HepG2 (cell line): ENCODE measurements at regions not wholly inside any gene's neighbourhood (a gene's known extent, or its start where the extent isn't known, plus 50 kb on each side); places are given as distances from the start of the nearest gene placed in this dataset.

ENCODE experiments used
- ATAC-seq: fragments of 200-7000 bp; cut with Tn5 transposase; 3 replicates; pipeline ENCODE4 v1.9.1; 2020; ENCODE audit warnings: mild to moderate bottlenecking, moderate library complexity
- BruUV-seq: library from RNA; stranded (reverse); fragments of 400-500 nt; replicated peaks from 2 replicates; lab custom pipeline; 2021; lab: Mats Ljungman, UMichigan
- CTCF ChIA-PET: fragments of 300-600 bp; formaldehyde crosslinking; extraction: SDS; loops from one replicate; lab custom pipeline; 2021; ENCODE audit warnings: low total read pairs, inconsistent platforms, low intra/inter-chr PET ratio; lab: Yijun Ruan, JAX
- POLR2A ChIA-PET: fragments of 350-600 bp; sonication (Branson Sonifier 250); formaldehyde crosslinking; loops from one replicate; lab custom pipeline; 2020; ENCODE audit warnings: antibody characterized with exemption, inconsistent platforms; lab: Yijun Ruan, JAX
- DNase-seq: peaks from one replicate; pipeline ENCODE4 v3.0.0-alpha.2; 2015; ENCODE audit warnings: low spot score
- FAIRE-seq: peaks from 3 replicates; lab custom pipeline; 2011; peaks lifted over from hg19 to GRCh38; lab: Jason Lieb, UNC
- H2AFZ ChIP-seq: one replicate; pipeline ENCODE4 v1.6.1; 2011; ENCODE audit warnings: low read length, inconsistent platforms
- H3K27ac ChIP-seq: fragments of 300-600 bp; 3 replicates; pipeline ENCODE4 v1.8.0; 2011; ENCODE audit warnings: mixed run types, mild to moderate bottlenecking, mixed read lengths, low read length, inconsistent platforms; ENCODE audit not compliant: insufficient read depth; ENCODE audit errors: extremely low read length
- H3K27me3 ChIP-seq, 2 experiments: fragments of 200-600 bp in 1 of 2; 2 replicates in 1 of 2; 3 replicates in 1 of 2; pipeline versions ENCODE4 v1.6.0 to v1.8.0; 2011; ENCODE audit warnings: low read length in 2 of 2, mild to moderate bottlenecking in 2 of 2, moderate library complexity in 2 of 2, inconsistent platforms in 1 of 2; ENCODE audit not compliant: insufficient read depth in 2 of 2, control insufficient read depth in 1 of 2
- H3K36me3 ChIP-seq, 2 experiments: fragments of 200-600 bp in 1 of 2; replicated peaks in 1 of 2; 2 replicates in 1 of 2; 3 replicates in 1 of 2; pipeline versions ENCODE4 v1.5.1 to v1.8.0; 2011; ENCODE audit warnings: low read length in 2 of 2, inconsistent platforms in 1 of 2; ENCODE audit not compliant: insufficient read depth in 2 of 2, control insufficient read depth in 1 of 2
- H3K4me1 ChIP-seq: 2 replicates; pipeline ENCODE4 v1.5.1; 2012; ENCODE audit warnings: low read length, inconsistent platforms; ENCODE audit not compliant: insufficient read depth
- H3K4me2 ChIP-seq: 2 replicates; pipeline ENCODE4 v1.6.0; 2011; ENCODE audit warnings: low read depth, low read length, inconsistent platforms
- H3K4me3 ChIP-seq, 3 experiments: fragments of 200-600 bp in 1 of 3; sonication (generic), shearing (Covaris generic) in 1 of 3; replicated peaks in 1 of 3; 2 replicates each; pipeline ENCODE4 v1.5.1; 2011 to 2016; ENCODE audit warnings: low read length in 3 of 3, inconsistent platforms in 2 of 3, low read depth in 2 of 3, mild to moderate bottlenecking in 2 of 3, control low read depth in 1 of 3, mixed read lengths in 1 of 3; ENCODE audit not compliant: insufficient read depth in 1 of 3
- H3K79me2 ChIP-seq: one replicate; pipeline ENCODE4 v1.6.1; 2011; ENCODE audit warnings: low read length, inconsistent platforms; ENCODE audit not compliant: insufficient read depth
- H3K9ac ChIP-seq: 2 replicates; pipeline ENCODE4 v1.6.0; 2011; ENCODE audit warnings: mild to moderate bottlenecking, low read depth, low read length, inconsistent platforms; ENCODE audit not compliant: insufficient read depth
- H3K9me3 ChIP-seq: 2 replicates; pipeline ENCODE4 v1.5.1; 2012; ENCODE audit warnings: mild to moderate bottlenecking, low read length
- H4K20me1 ChIP-seq: 2 replicates; pipeline ENCODE4 v1.6.0; 2011; ENCODE audit warnings: inconsistent platforms, mild to moderate bottlenecking, low read length, moderate library complexity; ENCODE audit not compliant: insufficient read depth
- PHF8 ChIP-seq: sonication (generic); formaldehyde crosslinking; IDR thresholded peaks from 2 replicates; pipeline ENCODE4 v1.5.0; 2020; ENCODE audit warnings: missing genetic modification reagents
- SALL1 ChIP-seq: sonication (generic); formaldehyde crosslinking; IDR thresholded peaks from 2 replicates; pipeline ENCODE4 v1.8.0; 2022; ENCODE audit warnings: mild to moderate bottlenecking, missing genetic modification reagents
- STAT6 ChIP-seq: sonication (generic); formaldehyde crosslinking; IDR thresholded peaks from 2 replicates; pipeline ENCODE4 v1.4.0; 2020; ENCODE audit warnings: missing genetic modification reagents, mild to moderate bottlenecking, borderline replicate concordance
- ZNF142 ChIP-seq: sonication (generic); formaldehyde crosslinking; IDR thresholded peaks from 2 replicates; pipeline ENCODE4 v1.4.0; 2020; ENCODE audit warnings: missing genetic modification reagents
- ZNF558 ChIP-seq: sonication (generic); formaldehyde crosslinking; IDR thresholded peaks from 2 replicates; pipeline ENCODE4 v1.9.0; 2022; ENCODE audit warnings: mild to moderate bottlenecking, missing genetic modification reagents, borderline replicate concordance
- ZNF709 ChIP-seq: sonication (generic); formaldehyde crosslinking; IDR thresholded peaks from 2 replicates; pipeline ENCODE4 v1.5.0; 2020; ENCODE audit warnings: mild to moderate bottlenecking, missing genetic modification reagents
- WGBS: methylation state at CpG from one replicate; pipeline ENCODE4 v1.1.6; 2017; ENCODE audit warnings: low lambda C conversion rate; 5-methylcytosine and 5-hydroxymethylcytosine counted together
- in situ Hi-C: cut with HindIII; loops from 2 replicates; pipeline ENCODE4 v1.10.0; 2017; ENCODE audit warnings: low pct_unique_long_range_greater_than_20kb; ENCODE audit not compliant: extremely low pct_ligation_motif_present
- intact Hi-C: fragments of 100-400 bp; cut with micrococcal nuclease; formaldehyde crosslinking; loops from one replicate; pipeline ENCODE4 v1.10.0; 2022; ENCODE audit not compliant: unreplicated experiment
- TF ChIP-seq, protein P1 (sequence below): sonication (generic); formaldehyde crosslinking; IDR thresholded peaks from 2 replicates; pipeline ENCODE4 v1.4.0; 2020; ENCODE audit warnings: missing genetic modification reagents

GRCh38 chr18:1751249-1751648, 820.1 kb downstream of the METTL4 start (continued):
- TF ChIP-seq STAT6 (CRISPR knock-in tag) (no peak), ZNF142 (CRISPR knock-in tag) (no peak), ZNF709 (no peak)

- no peak overlapping the region for H3K4me2 ChIP-seq
- H3K9ac ChIP-seq = no peak overlapping the region
- H3K36me3 ChIP-seq = no peaks in the 10 kb centered on the region
- no peak overlapping the region for H3K27ac ChIP-seq
- no peaks in the 10 kb centered on the region for H3K4me1 ChIP-seq
- H4K20me1 ChIP-seq = no peaks in the 10 kb centered on the region
- 1% methylated on average over 3 of the region's 3 CpGs for WGBS
- POLR2A ChIA-PET = no interaction called here
- in situ Hi-C loops (no loop called here), intact Hi-C loops (no loop called here)
- no peak overlapping the region for H2AFZ ChIP-seq
- H3K9me3 ChIP-seq = no peaks in the 10 kb centered on the region
- H3K79me2 ChIP-seq = no peaks in the 10 kb centered on the region
- no peaks in the 10 kb centered on the region; a peak in 1 of 5 replicates for H3K27me3 ChIP-seq
- no peak overlapping the region for H3K4me3 ChIP-seq
- no peak for DNase-seq
- no peak for ATAC-seq
- CTCF ChIA-PET = no interaction called here
- BruUV-seq = no TSS peak
- no peak for FAIRE-seq
- TF ChIP-seq PHF8 (CRISPR knock-in tag) = no peak
- TF ChIP-seq ZNF558 (CRISPR knock-in tag) = no peak
- TF ChIP-seq, protein P1, sequence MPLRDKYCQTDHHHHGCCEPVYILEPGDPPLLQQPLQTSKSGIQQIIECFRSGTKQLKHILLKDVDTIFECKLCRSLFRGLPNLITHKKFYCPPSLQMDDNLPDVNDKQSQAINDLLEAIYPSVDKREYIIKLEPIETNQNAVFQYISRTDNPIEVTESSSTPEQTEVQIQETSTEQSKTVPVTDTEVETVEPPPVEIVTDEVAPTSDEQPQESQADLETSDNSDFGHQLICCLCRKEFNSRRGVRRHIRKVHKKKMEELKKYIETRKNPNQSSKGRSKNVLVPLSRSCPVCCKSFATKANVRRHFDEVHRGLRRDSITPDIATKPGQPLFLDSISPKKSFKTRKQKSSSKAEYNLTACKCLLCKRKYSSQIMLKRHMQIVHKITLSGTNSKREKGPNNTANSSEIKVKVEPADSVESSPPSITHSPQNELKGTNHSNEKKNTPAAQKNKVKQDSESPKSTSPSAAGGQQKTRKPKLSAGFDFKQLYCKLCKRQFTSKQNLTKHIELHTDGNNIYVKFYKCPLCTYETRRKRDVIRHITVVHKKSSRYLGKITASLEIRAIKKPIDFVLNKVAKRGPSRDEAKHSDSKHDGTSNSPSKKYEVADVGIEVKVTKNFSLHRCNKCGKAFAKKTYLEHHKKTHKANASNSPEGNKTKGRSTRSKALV = no peak
- TF ChIP-seq SALL1 = no peak
These were observed 810.4 kb downstream of the METTL4 start for GRCh38 chr18:1760901-1761300.
